ENCODE measurements at regions not wholly inside any gene's neighbourhood (a gene's known extent, or its start where the extent isn't known, plus 50 kb on each side); places are given as distances from the start of the nearest gene placed in this dataset.

GRCh38 chr10:8438603-8439002 lies 384.1 kb downstream of the GATA3 start:
- no peak for DNase-seq

DNA sequence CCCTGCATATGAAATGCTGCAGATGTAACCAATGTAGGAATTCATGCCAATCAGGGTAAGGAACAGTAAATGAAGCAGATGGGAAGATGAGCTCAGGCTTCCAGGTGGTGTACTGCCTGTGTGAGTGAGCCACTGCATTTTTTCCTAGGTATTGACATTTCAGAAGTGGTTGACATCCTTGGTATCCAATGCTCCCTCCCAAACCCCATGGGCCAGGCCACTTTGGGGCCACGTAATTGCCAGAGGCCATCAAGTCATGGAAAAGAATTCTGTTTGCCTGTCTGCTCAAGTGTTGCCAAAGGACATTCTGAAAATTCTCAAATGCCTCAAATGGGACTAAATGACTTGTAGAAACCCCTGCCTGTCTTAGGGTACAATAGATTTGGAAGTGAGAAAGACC lies 384.6 kb downstream of the GATA3 start:
- no peak for DNase-seq

- DNase-seq, result no peak
Measured at GRCh38 chr10:8444630-8445029, 390.1 kb downstream of the GATA3 start.

GRCh38 chr10:8445353-8445752 lies 390.9 kb downstream of the GATA3 start:
- DNase-seq, result no peak

DNA sequence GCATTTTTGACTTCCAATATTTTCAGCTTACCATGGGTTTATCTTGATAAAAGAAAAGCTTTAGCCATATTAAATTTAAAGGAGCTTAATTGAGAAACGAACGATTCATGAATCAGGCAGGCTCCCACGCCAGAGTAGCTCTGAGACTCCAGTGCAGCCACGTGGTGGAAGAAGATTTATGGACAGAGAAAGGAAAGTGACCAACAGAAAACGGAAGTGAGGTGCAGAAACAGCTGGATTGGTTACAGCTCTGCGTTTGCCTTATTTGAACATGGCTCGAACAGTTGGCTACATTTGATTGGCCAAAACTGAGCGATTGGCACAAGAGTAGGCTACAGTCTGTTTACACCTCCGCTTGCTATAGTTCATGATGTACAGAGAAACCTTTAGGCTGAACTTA lies 395.4 kb downstream of the GATA3 start:
- DNase-seq, result no peak

GRCh38 chr10:8453587-8453986 lies 399.1 kb downstream of the GATA3 start:
- DNase-seq, result no peak

DNA sequence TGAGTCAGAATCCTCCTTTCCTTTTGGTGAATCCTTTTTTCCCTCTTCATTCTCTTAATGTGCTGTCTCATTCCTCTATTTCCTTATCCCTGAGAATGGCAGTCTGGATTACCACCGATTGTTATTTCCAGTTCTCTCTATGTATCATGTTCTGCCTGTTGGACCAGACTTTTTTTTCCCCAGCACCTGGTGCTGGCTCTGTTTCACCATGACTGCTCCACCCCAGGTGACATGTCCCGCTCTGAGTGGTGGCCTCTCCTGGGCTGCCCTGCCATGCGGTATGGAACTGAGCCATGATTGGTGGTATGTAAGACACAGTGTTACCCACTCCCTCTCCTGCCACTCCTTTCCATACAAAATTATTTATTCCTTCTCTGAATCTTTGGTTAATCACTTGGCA lies 399.9 kb downstream of the GATA3 start:
- no peak for DNase-seq

- no peak for DNase-seq
Measured at GRCh38 chr10:8455181-8455580, 400.7 kb downstream of the GATA3 start.

GRCh38 chr10:8456386-8456785 lies 401.9 kb downstream of the GATA3 start:
- no peak for DNase-seq

DNA sequence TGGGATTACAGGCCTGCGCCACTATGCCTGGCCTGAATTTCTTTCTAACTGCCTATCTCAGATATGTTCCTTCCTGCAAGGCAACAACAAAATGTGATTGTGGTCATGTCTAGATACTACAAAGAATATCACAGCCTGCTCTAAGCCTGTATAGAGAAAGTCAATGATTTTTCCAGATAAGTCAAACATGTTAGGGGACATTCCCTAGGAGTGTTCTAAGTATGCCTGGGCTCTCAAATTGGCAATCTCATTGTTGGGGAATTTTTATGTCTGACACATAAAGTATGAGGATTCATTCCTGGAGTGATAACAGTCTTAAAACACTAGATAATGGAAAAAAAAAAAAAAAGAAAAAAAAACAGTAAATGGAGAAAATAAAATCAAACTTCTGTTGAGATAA lies 406.1 kb downstream of the GATA3 start:
- no peak for DNase-seq

GRCh38 chr10:8462565-8462964 lies 408.1 kb downstream of the GATA3 start:
- no peak for DNase-seq

DNA sequence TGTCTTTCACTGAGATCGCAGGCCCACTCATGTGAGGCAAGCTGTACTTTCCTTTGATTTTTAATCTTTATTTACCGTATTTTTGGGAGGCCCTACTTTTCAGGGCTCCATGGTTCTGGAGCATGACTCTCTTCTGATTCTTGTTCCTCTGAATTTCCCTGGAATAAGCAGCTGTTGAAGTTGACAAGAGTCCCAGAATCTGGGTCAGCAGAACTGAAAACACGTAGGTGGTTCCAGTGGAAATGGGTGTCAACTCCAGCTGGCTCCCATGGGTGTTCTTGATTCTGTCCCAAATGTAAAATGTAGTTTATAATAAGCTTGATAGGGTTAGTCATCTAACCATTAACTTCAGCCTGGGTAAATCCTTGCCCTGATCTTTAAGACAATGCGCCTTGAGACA lies 409.4 kb downstream of the GATA3 start:
- no peak for DNase-seq

DNA sequence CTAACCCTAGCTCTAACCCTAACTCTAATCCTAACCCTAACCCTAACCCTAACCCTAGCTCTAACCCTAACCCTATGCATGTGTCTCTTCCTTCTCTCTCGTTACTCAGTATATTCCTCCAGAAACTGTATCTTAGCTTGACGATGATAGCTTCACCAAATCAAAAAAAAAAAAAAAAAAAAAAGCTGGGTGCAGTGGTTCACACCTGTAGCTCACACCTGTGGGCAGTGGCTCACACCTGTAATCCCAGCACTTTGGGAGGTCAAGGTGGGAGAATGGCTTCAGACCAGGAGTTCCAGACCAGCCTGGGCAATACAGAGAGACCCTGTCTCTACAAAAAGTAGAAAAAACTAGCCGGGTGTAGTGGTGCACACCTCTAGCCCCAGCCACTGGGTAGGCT lies 414.0 kb downstream of the GATA3 start:
- DNase-seq, result no peak

DNA sequence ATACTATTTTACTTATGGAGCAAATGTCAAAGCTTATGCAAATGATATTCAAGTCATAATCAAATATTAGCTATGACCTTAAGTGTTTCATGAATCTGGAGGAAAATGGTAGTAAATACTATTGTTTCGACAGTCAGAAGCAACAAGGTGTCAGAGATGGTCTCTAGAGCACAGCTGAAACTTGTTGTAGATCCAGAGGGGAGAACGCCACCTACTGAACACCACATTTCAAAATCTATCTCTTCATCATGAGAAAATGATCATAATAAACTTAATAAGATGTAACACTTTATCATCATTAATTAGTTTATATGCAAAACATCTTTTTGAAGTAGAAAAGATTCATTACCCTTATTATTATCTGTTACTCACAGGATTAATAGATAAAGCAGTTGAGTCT lies 418.7 kb downstream of the GATA3 start:
- DNase-seq, result no peak

- DNase-seq, result no peak
Measured at GRCh38 chr10:8477300-8477699, 422.8 kb downstream of the GATA3 start.

GRCh38 chr10:8481718-8482504 lies 427.4 kb downstream of the GATA3 start:
- DNase-seq, result no peak

DNA sequence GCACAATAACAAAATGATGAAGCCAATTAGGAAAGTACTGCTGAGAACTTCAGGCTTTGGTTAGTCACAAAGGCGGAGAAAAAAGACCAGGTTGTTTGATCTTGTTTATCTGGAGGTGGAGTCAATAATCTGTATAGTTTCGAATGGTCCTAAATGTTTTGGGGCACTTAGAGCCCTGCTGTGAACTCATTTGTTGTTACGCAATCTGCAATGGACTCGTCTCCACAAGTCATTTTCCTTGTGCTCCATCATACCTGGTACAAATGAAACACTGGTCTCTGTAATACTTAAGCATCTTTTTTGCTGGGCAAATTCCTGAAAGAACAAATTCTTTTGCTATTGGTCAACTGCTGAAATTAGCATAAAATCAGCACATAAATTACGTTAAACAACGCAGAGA lies 430.5 kb downstream of the GATA3 start:
- DNase-seq, result no peak

DNA sequence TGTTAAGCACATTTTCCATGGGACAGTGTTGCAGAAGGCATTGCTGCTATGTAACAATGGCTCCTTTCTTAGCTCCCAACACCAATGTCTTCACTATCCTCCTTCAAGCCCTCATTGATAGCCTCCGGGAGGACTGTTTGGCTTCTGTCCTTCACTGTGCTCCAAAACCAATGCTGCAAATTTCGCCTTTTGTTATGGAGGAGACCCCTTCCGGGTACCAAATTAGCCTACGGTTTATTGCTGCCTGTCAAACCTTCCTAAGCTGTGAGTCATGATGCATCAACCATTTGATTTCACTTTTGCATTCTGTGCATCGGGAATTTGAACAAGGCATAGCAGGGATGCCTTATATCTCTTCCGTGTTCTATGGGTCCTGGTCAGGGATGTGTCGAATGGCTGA lies 432.9 kb downstream of the GATA3 start:
- no peak for DNase-seq

- DNase-seq, result no peak
Measured at GRCh38 chr10:8489232-8489631, 434.7 kb downstream of the GATA3 start.

GRCh38 chr10:8489823-8490222 lies 435.3 kb downstream of the GATA3 start:
- DNase-seq, result no peak

GRCh38 chr10:8498290-8498689 lies 443.8 kb downstream of the GATA3 start:
- no peak for DNase-seq

DNA sequence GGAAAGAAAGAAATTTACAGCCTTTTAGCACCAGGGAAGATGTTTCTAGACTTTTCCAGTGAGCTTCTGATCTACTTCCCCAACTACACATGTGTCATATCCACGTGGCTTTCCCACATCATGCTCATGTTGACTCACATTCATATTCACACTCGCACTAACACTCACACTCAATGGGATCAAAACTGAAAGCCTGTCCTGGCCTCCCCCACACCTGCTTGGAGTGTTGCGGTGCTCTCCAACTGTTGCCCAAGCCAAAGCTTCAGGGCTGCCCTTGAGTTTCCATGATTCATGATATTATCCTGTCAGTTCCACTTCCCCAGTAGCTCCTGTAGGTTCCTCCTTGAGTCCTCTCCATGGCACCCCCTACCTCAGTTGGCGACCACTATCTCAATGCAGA lies 444.4 kb downstream of the GATA3 start:
- DNase-seq, result no peak

DNA sequence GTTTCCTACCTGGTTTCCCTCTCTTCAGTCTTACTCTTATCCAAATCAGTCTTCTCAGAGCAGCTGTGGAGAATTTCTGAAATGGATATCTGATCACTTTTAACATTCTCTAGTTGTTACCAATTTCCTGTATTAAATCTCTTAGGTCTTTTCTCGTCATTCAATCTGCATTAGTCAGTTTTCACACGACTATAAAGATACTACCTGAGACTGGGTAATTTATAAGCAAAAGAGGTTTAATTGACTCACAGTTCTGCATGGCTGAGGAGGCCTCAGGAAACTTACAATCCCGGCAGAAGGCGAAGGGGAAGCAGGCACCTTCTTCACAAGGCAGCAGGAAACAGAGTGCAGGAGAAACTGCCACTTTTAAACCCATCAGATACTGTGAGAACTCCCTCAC lies 444.8 kb downstream of the GATA3 start:
- DNase-seq, result no peak

DNA sequence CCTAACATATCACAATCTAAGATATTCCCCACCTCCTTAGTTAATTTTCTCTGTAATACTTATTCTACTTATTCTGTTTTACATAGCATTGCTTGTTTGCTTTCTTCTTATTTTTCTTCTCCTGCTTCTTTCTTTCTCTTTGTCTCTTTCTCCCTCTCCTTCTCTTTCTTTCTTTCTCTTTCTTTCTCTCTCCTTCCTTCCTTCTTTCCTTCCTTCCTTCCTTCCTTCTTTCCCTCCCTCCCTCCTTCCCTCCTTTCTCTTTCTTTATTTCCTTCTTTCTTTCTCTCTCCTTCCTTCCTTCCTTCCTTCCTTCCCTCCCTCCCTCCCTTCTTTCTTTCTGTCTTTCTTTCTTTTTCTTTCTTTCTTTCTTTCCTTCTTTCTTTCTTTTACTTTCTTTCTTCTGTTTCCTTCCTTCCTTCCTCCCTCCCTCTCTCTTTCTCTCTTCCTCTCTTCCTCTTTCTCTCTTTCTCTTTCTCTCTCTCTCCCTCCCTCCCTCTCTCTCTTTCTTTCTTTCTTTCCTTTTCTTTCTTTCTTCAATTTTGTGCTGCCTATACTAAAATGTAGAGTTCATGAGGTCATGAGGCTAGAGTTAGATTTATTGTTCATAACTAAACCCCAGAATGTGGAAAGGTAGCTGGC lies 445.4 kb downstream of the GATA3 start:
- DNase-seq, result no peak

- no peak for DNase-seq
Measured at GRCh38 chr10:8502573-8502972, 448.1 kb downstream of the GATA3 start.
